Cardiac muscle cell (in vitro differentiated cells and primary cell): ENCODE measurements at regions not wholly inside any gene's neighbourhood (a gene's known extent, or its start where the extent isn't known, plus 50 kb on each side); places are given as distances from the start of the nearest gene placed in this dataset.

ENCODE experiments used
- DNase-seq, 2 donors: peaks; one replicate each; pipeline versions ENCODE4 v3.0.0 to v3.0.0-alpha.2; 2010 to 2017; ENCODE audit warnings: low read depth in 1 of 2, low spot score in 1 of 2
- H3K27ac ChIP-seq: fragments of 200-600 bp; sonication (generic); 2 replicates; pipeline ENCODE4 v1.5.1; 2016
- H3K27me3 ChIP-seq: fragments of 200-600 bp; sonication (generic); 2 replicates; pipeline ENCODE4 v1.6.0; 2016; ENCODE audit warnings: control low read depth
- H3K36me3 ChIP-seq: fragments of 200-600 bp; sonication (generic); 2 replicates; pipeline ENCODE4 v1.5.1; 2016; ENCODE audit warnings: control low read depth
- H3K4me1 ChIP-seq: fragments of 200-600 bp; sonication (generic); 2 replicates; pipeline ENCODE4 v1.8.1; 2017; ENCODE audit warnings: low read depth, mild to moderate bottlenecking, mixed run types
- H3K4me3 ChIP-seq: fragments of 200-600 bp; sonication (generic); 2 replicates; pipeline ENCODE4 v1.5.1; 2016; ENCODE audit warnings: mild to moderate bottlenecking
- H3K9me3 ChIP-seq: fragments of 200-600 bp; sonication (generic); 2 replicates; pipeline ENCODE4 v1.5.1; 2017; ENCODE audit warnings: low read depth, mild to moderate bottlenecking, control low read depth
- CTCF ChIP-seq: IDR thresholded peaks from 2 replicates; pipeline ENCODE4 v1.5.1; 2012; ENCODE audit warnings: low read depth, mild to moderate bottlenecking, low read length

- no peak overlapping the region for H3K27ac ChIP-seq
- no peak for DNase-seq
- H3K36me3 ChIP-seq = no peaks in the 10 kb centered on the region
- no peak overlapping the region for H3K4me3 ChIP-seq
- TF ChIP-seq CTCF = no peak
- H3K27me3 ChIP-seq = no peaks in the 10 kb centered on the region
- H3K9me3 ChIP-seq = no peaks in the 10 kb centered on the region
- peaks cover 8% of the 10 kb centered on the region for H3K4me1 ChIP-seq
Observed at GRCh38 chr4:18684932-18685331, 663.4 kb upstream of the LCORL start.

GRCh38 chr4:18676526-18676915 lies 655.0 kb upstream of the LCORL start:
- Histone ChIP-seq H3K4me1 (no peaks in the 10 kb centered on the region), H3K9me3 (no peaks in the 10 kb centered on the region), H3K27me3 (no peaks in the 10 kb centered on the region), H3K27ac (no peak overlapping the region), H3K36me3 (no peaks in the 10 kb centered on the region), H3K4me3 (no peak overlapping the region)
- no peak for TF ChIP-seq CTCF
- no peak for DNase-seq

- Histone ChIP-seq H3K9me3 (no peaks in the 10 kb centered on the region), H3K4me3 (no peak overlapping the region), H3K36me3 (no peaks in the 10 kb centered on the region), H3K4me1 (no peaks in the 10 kb centered on the region), H3K27me3 (no peaks in the 10 kb centered on the region), H3K27ac (no peak overlapping the region)
- no peak for DNase-seq
- no peak for TF ChIP-seq CTCF
Observed at GRCh38 chr4:18675586-18676525, 654.3 kb upstream of the LCORL start.

- H3K4me1 ChIP-seq = no peaks in the 10 kb centered on the region
- DNase-seq = no peak
- no peaks in the 10 kb centered on the region for H3K9me3 ChIP-seq
- H3K36me3 ChIP-seq = no peaks in the 10 kb centered on the region
- no peak overlapping the region for H3K4me3 ChIP-seq
- TF ChIP-seq CTCF = no peak
- H3K27me3 ChIP-seq = no peaks in the 10 kb centered on the region
- H3K27ac ChIP-seq = no peak overlapping the region
Observed at GRCh38 chr4:18670034-18670433, 648.5 kb upstream of the LCORL start.

- Histone ChIP-seq H3K27me3 (no peaks in the 10 kb centered on the region), H3K4me1 (no peaks in the 10 kb centered on the region), H3K27ac (no peak overlapping the region), H3K36me3 (no peaks in the 10 kb centered on the region), H3K9me3 (no peaks in the 10 kb centered on the region), H3K4me3 (no peak overlapping the region)
- no peak for TF ChIP-seq CTCF
- DNase-seq = no peak
Observed at GRCh38 chr4:18669390-18669789, 647.8 kb upstream of the LCORL start.
